ENCODE measurements at regions not wholly inside any gene's neighbourhood (a gene's known extent, or its start where the extent isn't known, plus 50 kb on each side); places are given as distances from the start of the nearest gene placed in this dataset.

- no peak overlapping the region for H3K4me3 Mint-ChIP-seq
- H3K36me3 Mint-ChIP-seq, result no peaks in the 10 kb centered on the region
- DNase-seq (ENCODE audit: low spot score in 2 of 2), result no peak
- H3K9me3 Mint-ChIP-seq, result peaks cover 3% of the 10 kb centered on the region
- no peak for ATAC-seq
- no peaks in the 10 kb centered on the region for H3K4me1 Mint-ChIP-seq
- H3K27ac Mint-ChIP-seq, result no peak overlapping the region
These were observed 371.7 kb downstream of the SOX9 start for GRCh38 chr17:72492494-72492893.

- ATAC-seq, result no peak
- H3K9me3 Mint-ChIP-seq, result peaks cover 3% of the 10 kb centered on the region
- no peak overlapping the region for H3K27ac Mint-ChIP-seq
- no peak for DNase-seq (ENCODE audit: low spot score in 2 of 2)
- H3K36me3 Mint-ChIP-seq, result no peaks in the 10 kb centered on the region
- no peaks in the 10 kb centered on the region for H3K4me1 Mint-ChIP-seq
- no peak overlapping the region for H3K4me3 Mint-ChIP-seq
These were observed 372.1 kb downstream of the SOX9 start for GRCh38 chr17:72492941-72493340.

GRCh38 chr17:72494566-72494965, 373.7 kb downstream of the SOX9 start:
- Mint-ChIP-seq H3K36me3 (no peaks in the 10 kb centered on the region), H3K4me3 (no peak overlapping the region), H3K9me3 (peaks cover 3% of the 10 kb centered on the region), H3K4me1 (no peaks in the 10 kb centered on the region), H3K27ac (no peak overlapping the region)
- no peak for DNase-seq (ENCODE audit: low spot score in 2 of 2)
- no peak for ATAC-seq

- no peak overlapping the region for H3K27ac Mint-ChIP-seq
- no peak for ATAC-seq
- peaks cover 3% of the 10 kb centered on the region for H3K9me3 Mint-ChIP-seq
- H3K36me3 Mint-ChIP-seq, result no peaks in the 10 kb centered on the region
- H3K4me3 Mint-ChIP-seq, result no peak overlapping the region
- DNase-seq (ENCODE audit: low spot score in 2 of 2), result no peak
- no peaks in the 10 kb centered on the region for H3K4me1 Mint-ChIP-seq
These were observed 375.6 kb downstream of the SOX9 start for GRCh38 chr17:72496461-72496860.

GRCh38 chr17:72497915-72498314, 377.1 kb downstream of the SOX9 start:
- H3K27ac Mint-ChIP-seq, result no peak overlapping the region
- ATAC-seq (no peak), DNase-seq (ENCODE audit: low spot score in 2 of 2) (no peak)
- no peaks in the 10 kb centered on the region for H3K4me1 Mint-ChIP-seq
- peaks cover 3% of the 10 kb centered on the region for H3K9me3 Mint-ChIP-seq
- no peak overlapping the region for H3K4me3 Mint-ChIP-seq
- no peaks in the 10 kb centered on the region for H3K36me3 Mint-ChIP-seq

GRCh38 chr17:72498364-72499210, 377.8 kb downstream of the SOX9 start:
- H3K4me1 Mint-ChIP-seq, result no peaks in the 10 kb centered on the region
- no peak for DNase-seq (ENCODE audit: low spot score in 2 of 2)
- no peak for ATAC-seq
- H3K36me3 Mint-ChIP-seq, result no peaks in the 10 kb centered on the region
- H3K4me3 Mint-ChIP-seq, result no peak overlapping the region
- peaks cover 3% of the 10 kb centered on the region for H3K9me3 Mint-ChIP-seq
- no peak overlapping the region for H3K27ac Mint-ChIP-seq

- peaks cover 6% of the 10 kb centered on the region for H3K9me3 Mint-ChIP-seq
- no peak overlapping the region for H3K4me3 Mint-ChIP-seq
- no peaks in the 10 kb centered on the region for H3K36me3 Mint-ChIP-seq
- no peak overlapping the region for H3K27ac Mint-ChIP-seq
- ATAC-seq (no peak), DNase-seq (ENCODE audit: low spot score in 2 of 2) (no peak)
- H3K4me1 Mint-ChIP-seq, result no peaks in the 10 kb centered on the region
These were observed 380.9 kb downstream of the SOX9 start for GRCh38 chr17:72501404-72502370.

GRCh38 chr17:72502371-72503341, 381.8 kb downstream of the SOX9 start:
- ATAC-seq, result no peak
- Mint-ChIP-seq H3K4me1 (no peaks in the 10 kb centered on the region), H3K27ac (no peak overlapping the region), H3K9me3 (peaks cover 3% of the 10 kb centered on the region), H3K4me3 (no peak overlapping the region), H3K36me3 (no peaks in the 10 kb centered on the region)
- DNase-seq (ENCODE audit: low spot score in 2 of 2), result no peak

- Mint-ChIP-seq H3K27ac (no peak overlapping the region), H3K4me3 (no peak overlapping the region), H3K4me1 (no peaks in the 10 kb centered on the region), H3K9me3 (peaks cover 3% of the 10 kb centered on the region), H3K36me3 (no peaks in the 10 kb centered on the region)
- ATAC-seq (no peak), DNase-seq (ENCODE audit: low spot score in 2 of 2) (no peak)
These were observed 382.7 kb downstream of the SOX9 start for GRCh38 chr17:72503556-72503955.

GRCh38 chr17:72504783-72505182, 384.0 kb downstream of the SOX9 start:
- Mint-ChIP-seq H3K4me1 (no peaks in the 10 kb centered on the region), H3K4me3 (no peak overlapping the region), H3K9me3 (peaks cover 3% of the 10 kb centered on the region), H3K36me3 (no peaks in the 10 kb centered on the region), H3K27ac (no peak overlapping the region)
- ATAC-seq, result no peak
- no peak for DNase-seq (ENCODE audit: low spot score in 2 of 2)

- no peak for ATAC-seq
- Mint-ChIP-seq H3K4me3 (no peak overlapping the region), H3K9me3 (peaks cover 3% of the 10 kb centered on the region), H3K27ac (no peak overlapping the region), H3K36me3 (no peaks in the 10 kb centered on the region), H3K4me1 (no peaks in the 10 kb centered on the region)
- DNase-seq (ENCODE audit: low spot score in 2 of 2), result no peak
These were observed 386.0 kb downstream of the SOX9 start for GRCh38 chr17:72506773-72507172.

GRCh38 chr17:72507370-72507769, 386.6 kb downstream of the SOX9 start:
- ATAC-seq, result no peak
- Mint-ChIP-seq H3K4me3 (no peak overlapping the region), H3K27ac (no peak overlapping the region), H3K9me3 (peaks cover 3% of the 10 kb centered on the region), H3K36me3 (no peaks in the 10 kb centered on the region), H3K4me1 (no peaks in the 10 kb centered on the region)
- DNase-seq (ENCODE audit: low spot score in 2 of 2), result no peak

- Mint-ChIP-seq H3K9me3 (peaks cover 3% of the 10 kb centered on the region), H3K27ac (no peak overlapping the region), H3K4me1 (no peaks in the 10 kb centered on the region), H3K4me3 (no peak overlapping the region), H3K36me3 (no peaks in the 10 kb centered on the region)
- no peak for ATAC-seq
- no peak for DNase-seq (ENCODE audit: low spot score in 2 of 2)
These were observed 389.7 kb downstream of the SOX9 start for GRCh38 chr17:72510351-72511016.

- no peaks in the 10 kb centered on the region for H3K4me1 Mint-ChIP-seq
- no peak overlapping the region for H3K4me3 Mint-ChIP-seq
- no peaks in the 10 kb centered on the region for H3K36me3 Mint-ChIP-seq
- H3K9me3 Mint-ChIP-seq, result no peaks in the 10 kb centered on the region
- no peak overlapping the region for H3K27ac Mint-ChIP-seq
- ATAC-seq, result no peak
- no peak for DNase-seq (ENCODE audit: low spot score in 2 of 2)
These were observed 390.4 kb downstream of the SOX9 start for GRCh38 chr17:72511242-72511641.
